Stimulated activated CD4-positive, alpha-beta T cell treated with anti-CD3 and anti-CD28 coated beads, TNF-alpha, amount 100 ng/mL, for 4 hours (primary cell): ENCODE measurements at regions not wholly inside any gene's neighbourhood (a gene's known extent, or its start where the extent isn't known, plus 50 kb on each side); places are given as distances from the start of the nearest gene placed in this dataset.

Experiments used
- DNase-seq, 3 experiments: peaks; one replicate each; pipeline ENCODE4 v3.0.0-alpha.2; 2020; ENCODE audit warnings: low read depth in 3 of 3

- DNase-seq, result no peak
Observed at GRCh38 chr3:105166893-105167292, 199.8 kb upstream of the ALCAM start.

GRCh38 chr3:105170423-105170822, 196.3 kb upstream of the ALCAM start:
- no peak for DNase-seq

DNA sequence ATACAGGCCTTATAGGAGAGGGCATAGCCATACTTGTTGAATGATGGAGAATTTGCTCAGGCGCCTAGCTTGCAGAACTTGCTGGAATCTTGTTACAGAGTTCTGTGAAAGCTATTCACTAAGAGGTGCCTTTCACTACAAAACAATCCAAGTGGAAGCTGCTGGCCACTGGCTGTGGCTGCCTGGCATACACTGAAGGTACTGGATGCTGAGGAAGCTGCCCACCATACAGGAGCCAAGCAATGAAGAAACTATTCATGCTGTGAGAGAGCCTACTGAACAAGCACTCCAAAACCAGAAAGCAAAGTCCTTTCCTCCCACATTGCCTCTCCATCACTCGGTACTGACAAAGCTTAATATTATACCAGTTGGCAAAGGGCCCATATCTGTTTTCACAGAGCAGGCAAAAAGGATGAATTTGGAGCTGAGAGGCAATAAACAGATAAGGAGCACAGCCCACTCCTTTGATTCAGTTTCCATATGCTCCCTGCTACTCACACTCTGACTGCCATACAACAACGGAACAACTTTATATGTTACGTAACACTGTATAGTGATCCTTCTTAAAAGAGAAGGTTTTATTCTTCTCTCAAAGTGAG, 192.6 kb upstream of the ALCAM start:
- DNase-seq, result no peak

DNA sequence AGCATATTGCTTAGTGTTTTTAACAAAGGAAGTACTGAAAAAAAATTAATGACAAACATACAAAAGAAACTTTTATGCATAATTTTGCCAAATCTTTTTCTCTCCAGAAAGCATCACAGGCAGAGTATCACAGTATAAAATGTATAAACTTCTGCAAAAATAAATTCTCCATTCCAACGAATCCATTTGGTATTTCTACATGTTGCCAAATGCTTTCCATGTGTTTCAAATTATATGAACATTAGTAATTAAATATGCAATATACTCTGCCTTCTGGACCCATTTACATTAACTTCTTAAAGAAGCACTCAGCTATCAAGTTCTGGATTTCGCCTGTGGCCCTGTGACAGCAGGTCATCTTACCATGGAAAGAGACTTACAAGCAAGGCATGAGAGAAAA, 189.1 kb upstream of the ALCAM start:
- no peak for DNase-seq

DNA sequence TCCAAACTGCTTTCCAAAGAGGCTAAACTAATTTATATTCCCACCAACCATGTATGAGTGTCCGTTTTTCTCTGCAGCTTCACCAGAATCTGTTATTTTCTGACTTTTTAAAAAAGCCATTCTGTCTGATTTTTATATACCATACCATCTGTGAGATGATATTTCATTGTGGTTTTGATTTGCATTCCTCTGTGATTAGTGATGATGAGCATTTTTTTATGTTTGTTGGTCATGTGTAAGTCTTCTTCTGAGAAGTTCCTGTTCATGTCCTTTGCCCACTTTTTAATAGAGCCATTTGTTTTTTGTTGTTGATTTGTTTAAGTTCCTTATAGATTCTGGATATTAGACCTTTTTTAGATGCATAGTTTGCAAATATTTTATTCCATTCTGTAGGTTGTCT, 179.4 kb upstream of the ALCAM start:
- DNase-seq, result no peak

DNA sequence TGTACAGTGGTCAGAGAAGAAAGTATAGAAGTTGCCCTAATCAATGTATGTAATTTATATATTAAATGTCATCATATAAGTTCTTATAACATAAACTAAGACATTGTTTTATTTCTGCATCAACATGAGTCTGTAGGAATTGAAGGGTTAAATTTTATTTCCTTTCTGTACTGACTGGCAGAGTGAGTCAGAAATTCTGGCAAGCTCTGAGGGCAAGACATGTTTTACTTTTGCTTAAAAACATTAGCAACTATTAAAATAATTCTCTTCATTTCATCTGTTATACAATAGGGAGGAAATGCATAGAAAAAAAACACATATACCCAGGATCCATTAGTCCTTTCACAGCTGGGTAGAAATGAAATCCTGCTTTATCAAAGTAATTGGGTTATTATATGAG, 171.4 kb upstream of the ALCAM start:
- DNase-seq, result no peak

DNA sequence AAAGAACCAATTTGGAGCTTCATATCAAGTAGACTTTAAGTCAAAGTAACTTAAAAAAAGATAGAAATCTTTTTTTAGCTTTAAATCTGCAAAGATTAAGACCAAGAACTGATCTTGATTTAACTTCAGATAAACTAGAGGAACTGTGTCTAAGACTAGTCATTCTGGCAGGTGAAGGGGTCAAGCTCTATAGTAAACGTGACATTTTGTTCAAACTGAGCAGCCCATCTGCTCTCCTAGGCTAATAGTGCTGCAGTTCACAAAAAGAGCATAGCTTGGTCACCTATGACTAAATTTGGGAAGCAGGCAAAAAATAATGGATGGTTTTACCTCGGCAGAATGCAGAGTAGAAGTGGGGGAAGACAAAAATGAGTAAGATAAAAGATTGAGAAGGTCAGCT, 168.8 kb upstream of the ALCAM start:
- DNase-seq, result no peak

DNA sequence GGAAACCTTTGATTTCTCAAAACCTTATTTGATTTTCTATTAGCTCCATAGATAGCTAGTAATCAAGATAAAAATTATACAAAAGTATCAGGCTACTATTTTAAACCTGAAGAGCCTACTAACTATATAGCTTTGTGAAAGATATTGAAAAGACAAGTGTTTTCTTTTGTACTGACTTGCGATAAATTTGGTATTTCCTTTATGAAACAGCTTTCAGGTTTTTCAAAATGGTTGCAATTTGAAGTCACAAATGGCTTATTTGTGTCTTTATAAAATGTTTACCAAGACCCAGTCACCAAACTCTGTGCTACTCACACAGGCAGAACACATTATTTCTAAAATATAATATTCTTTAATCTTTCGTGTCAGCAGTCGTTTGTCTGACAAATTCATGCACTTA, 167.5 kb upstream of the ALCAM start:
- DNase-seq, result no peak

DNA sequence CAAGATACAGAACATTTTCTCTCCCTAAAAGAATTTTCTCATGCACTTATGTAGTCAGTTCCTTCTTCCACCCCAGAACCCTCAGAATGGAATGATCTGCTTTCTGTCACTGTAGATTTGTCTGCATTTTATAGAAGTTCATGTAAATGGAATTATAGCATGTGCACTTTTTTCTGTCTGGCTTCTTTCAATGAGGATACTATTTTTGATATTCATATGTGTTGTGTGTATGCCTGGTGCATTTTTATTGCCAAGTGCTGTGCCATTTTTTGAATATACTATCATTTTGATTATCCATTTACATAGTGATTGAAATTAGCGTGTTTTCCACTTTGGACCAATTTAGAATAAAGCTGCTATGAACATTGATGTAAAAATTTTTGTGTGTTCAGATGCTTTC, 156.6 kb upstream of the ALCAM start:
- no peak for DNase-seq

GRCh38 chr3:105214590-105214989, 152.1 kb upstream of the ALCAM start:
- no peak for DNase-seq

DNA sequence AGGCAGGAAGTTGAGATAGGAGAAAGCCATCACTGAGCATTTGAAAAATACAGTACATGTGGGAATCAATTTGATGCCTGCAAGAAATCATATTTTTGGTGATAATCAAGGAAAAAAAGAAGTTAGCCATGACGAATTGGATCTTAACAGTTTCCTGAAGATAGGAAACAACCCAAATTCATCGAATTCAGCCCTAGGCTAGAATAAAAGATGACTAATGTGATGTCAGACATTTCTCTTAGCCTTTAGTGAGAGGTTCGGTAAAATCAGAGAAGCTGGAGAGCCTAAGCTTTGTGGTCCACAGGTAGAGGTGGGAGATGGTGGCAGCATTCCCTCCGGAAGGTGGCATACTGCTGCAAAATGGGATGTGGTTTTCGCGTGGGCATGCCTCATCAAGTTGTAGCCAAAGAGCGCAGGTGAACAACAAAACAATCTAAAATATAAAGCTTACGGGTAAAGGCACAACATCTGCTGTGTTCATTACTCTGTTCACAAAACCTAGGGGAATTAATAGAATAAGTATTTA, 144.1 kb upstream of the ALCAM start:
- DNase-seq, result no peak

GRCh38 chr3:105223815-105224214, 142.9 kb upstream of the ALCAM start:
- DNase-seq, result no peak

GRCh38 chr3:105228696-105229095, 138.0 kb upstream of the ALCAM start:
- no peak for DNase-seq

DNA sequence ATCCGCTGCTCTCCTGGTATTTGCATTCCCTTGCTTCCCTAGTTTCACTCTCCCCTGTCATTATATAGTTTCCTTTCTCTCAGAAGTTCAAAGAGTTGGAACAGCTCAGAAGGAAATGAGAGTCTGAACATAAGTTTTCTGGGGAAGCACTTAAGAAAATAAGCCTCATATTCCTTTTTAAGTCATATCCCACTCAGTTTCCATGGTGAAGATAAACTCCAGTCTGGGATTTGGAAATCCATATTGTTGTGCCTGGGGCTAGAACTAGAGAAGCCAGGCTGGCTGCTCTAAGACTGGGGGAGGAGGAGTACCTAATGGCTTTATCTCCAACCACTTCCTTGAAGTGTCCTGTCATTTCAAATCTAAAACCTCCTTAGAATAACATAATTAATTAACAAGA, 134.2 kb upstream of the ALCAM start:
- no peak for DNase-seq

- no peak for DNase-seq
Observed at GRCh38 chr3:105233010-105233409, 133.7 kb upstream of the ALCAM start.

GRCh38 chr3:105235221-105235620, 131.5 kb upstream of the ALCAM start:
- DNase-seq, result no peak

GRCh38 chr3:105235785-105236184, 130.9 kb upstream of the ALCAM start:
- DNase-seq, result no peak

GRCh38 chr3:105238367-105238766, 128.3 kb upstream of the ALCAM start:
- DNase-seq, result no peak

GRCh38 chr3:105243076-105243475, 123.6 kb upstream of the ALCAM start:
- DNase-seq, result no peak

DNA sequence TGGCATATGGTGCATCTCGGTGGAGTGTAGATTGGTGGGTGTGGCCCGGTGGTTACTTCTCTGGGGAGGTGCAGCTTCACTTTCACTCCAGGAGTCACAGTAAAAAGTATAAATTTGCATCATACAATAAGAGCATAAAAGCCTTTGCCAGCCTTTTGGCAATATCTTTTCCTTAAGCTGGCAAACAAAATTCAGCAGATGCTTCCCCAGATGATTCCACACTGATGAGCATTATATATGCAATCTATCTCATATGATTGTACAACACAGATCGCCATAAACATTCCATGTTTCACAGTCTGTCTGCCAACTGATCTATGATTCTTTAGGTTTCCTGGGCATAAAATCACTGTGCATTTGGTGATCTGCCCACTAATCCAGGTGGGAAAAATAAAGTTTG, 120.2 kb upstream of the ALCAM start:
- no peak for DNase-seq

- DNase-seq, result no peak
Observed at GRCh38 chr3:105253225-105253624, 113.5 kb upstream of the ALCAM start.

- DNase-seq, result no peak
Observed at GRCh38 chr3:105254154-105254553, 112.6 kb upstream of the ALCAM start.

DNA sequence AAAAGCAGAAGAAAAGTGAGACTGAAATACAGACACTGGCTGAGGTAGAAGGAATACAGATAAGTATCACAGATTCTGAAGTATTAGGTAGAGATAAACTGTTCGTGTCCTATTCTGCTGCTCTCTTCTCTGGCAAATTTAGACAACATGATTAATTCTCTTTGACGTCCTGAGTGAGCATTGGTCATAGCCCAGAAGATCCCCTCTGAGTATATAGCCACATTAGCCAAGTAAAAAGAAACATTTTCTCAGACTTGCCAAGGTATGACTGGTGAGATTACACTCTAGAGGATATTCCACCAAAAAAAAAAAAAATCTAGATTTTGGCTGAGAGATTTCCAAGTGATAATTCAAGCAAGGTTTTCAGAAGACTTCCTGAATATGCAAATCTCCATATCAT, 111.4 kb upstream of the ALCAM start:
- no peak for DNase-seq

DNA sequence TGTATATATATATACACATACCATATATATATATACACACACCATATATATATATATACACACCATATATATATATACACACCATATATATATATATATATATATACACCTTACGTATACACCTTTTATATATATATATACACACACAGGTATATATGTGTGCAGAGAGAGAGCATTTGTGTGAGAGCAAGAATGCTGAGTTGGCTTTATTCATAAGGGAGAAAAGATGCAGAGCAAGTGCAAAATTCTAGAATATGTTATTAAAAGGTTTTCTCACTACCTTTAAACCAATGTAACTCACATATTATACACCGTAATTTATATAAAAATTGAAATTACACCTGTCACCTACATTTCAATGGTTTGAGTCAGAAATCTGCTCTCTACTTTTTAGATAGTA, 107.2 kb upstream of the ALCAM start:
- no peak for DNase-seq
